Activated T-cell treated with anti-CD3 and anti-CD28 coated beads, Interleukin-2, amount 50 U/mL, for 4 hours (primary cell): ENCODE measurements at regions not wholly inside any gene's neighbourhood (a gene's known extent, or its start where the extent isn't known, plus 50 kb on each side); places are given as distances from the start of the nearest gene placed in this dataset.

Source experiments
- ATAC-seq, 2 donors: fragments of 200-7000 bp; cut with Tn5 transposase; one replicate each; pipeline ENCODE4 v1.10.0; 2021
- DNase-seq: peaks from one replicate; pipeline ENCODE4 v3.0.0-alpha.2; 2020
- H3K27me3 Mint-ChIP-seq: one replicate; pipeline ENCODE4 v1.8.0; 2021; ENCODE audit warnings: low read depth, mixed read lengths
- H3K36me3 Mint-ChIP-seq: one replicate; pipeline ENCODE4 v1.8.0; 2022; ENCODE audit warnings: mixed read lengths; ENCODE audit not compliant: insufficient read depth
- H3K4me1 Mint-ChIP-seq: one replicate; pipeline ENCODE4 v1.8.0; 2021; ENCODE audit warnings: low read depth, mixed read lengths
- H3K4me3 Mint-ChIP-seq: one replicate; pipeline ENCODE4 v1.8.0; 2021; ENCODE audit warnings: mild to moderate bottlenecking, moderate library complexity, mixed read lengths
- H3K9me3 Mint-ChIP-seq: one replicate; pipeline ENCODE4 v1.8.0; 2021; ENCODE audit warnings: mixed read lengths

DNA sequence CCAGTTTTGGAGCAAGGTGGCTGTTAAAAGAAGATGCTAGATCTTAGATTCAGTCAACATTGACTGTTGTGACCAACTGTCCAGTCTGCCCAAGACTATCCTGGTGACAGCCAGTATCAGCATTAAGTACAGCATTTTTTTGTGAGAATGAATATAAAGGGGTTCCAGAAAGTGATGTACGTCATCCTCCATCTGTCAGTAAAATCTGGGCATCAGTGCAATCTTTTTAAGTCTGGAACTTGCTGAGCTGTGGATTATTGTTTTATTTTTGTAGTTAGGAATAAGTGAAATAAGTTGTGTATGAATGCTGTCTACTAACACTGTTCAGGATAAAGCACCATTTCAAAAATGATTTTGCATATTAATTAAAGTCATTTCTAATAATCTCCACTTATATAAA lies 1020.0 kb upstream of the GHITM start:
- ATAC-seq: no peak
- no peak overlapping the region for H3K4me3 Mint-ChIP-seq
- H3K36me3 Mint-ChIP-seq: no peaks in the 10 kb centered on the region

DNA sequence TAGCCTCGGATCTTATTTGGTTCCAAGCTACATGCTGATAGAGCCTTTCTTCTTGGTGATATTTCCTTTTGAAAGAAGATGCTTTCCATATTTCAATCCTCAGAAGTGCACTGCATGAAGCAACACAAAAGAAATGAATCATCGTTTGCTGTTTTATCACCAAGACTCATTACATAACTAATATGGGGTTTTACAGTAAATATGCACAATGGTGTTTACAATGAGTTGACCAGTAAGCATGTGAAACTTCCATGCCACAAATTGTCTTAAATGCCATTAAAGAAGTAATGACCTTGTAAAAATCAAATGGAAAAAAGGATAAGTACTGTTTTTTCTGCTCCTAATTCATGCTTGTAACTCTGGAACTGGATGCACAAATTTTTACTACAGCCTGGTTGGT lies 1017.0 kb upstream of the GHITM start:
- no peaks in the 10 kb centered on the region for H3K36me3 Mint-ChIP-seq
- H3K4me1 Mint-ChIP-seq: no peaks in the 10 kb centered on the region
- no peaks in the 10 kb centered on the region for H3K27me3 Mint-ChIP-seq
- peaks cover 18% of the 10 kb centered on the region for H3K9me3 Mint-ChIP-seq
- H3K4me3 Mint-ChIP-seq: no peak overlapping the region
- no peak for DNase-seq
- no peak for ATAC-seq

More for the DNA sequence above, 1020.0 kb upstream of the GHITM start:
- no peaks in the 10 kb centered on the region for H3K4me1 Mint-ChIP-seq
- no peak for DNase-seq
- peaks cover 7% of the 10 kb centered on the region for H3K9me3 Mint-ChIP-seq
- H3K27me3 Mint-ChIP-seq: no peaks in the 10 kb centered on the region

DNA sequence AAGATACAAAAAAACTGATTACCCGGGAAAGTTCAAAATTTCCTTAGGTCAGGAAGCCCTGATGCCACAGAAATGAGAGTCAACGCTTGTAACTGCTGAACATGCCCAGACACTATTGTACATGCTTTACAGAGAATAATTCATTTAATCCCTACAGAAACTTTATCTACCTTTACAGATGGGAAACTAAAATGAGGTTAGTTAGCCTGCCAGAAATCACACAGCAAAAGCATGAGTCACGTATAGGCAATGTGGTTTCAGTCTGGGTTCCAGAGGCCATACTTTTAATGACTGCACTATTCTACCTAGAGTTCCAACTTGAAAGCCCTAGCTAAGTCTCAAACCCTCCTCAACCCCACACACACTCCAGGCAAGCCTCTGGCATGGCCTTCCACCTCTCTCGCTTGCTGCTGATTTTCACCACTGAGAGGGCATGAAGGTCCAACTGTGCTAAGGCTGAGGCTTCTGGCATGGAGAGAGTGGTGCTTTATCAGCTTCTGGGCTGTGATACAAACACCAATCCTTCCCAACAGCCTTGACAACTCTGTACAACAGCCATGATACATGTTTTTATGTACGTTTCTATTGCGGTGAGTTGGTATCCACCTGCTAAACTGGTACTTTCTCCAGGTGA lies 1011.2 kb upstream of the GHITM start:
- Mint-ChIP-seq H3K36me3 (no peaks in the 10 kb centered on the region), H3K4me1 (no peaks in the 10 kb centered on the region), H3K27me3 (no peaks in the 10 kb centered on the region), H3K9me3 (peaks cover 22% of the 10 kb centered on the region), H3K4me3 (no peak overlapping the region)
- no peak for DNase-seq
- no peak for ATAC-seq

DNA sequence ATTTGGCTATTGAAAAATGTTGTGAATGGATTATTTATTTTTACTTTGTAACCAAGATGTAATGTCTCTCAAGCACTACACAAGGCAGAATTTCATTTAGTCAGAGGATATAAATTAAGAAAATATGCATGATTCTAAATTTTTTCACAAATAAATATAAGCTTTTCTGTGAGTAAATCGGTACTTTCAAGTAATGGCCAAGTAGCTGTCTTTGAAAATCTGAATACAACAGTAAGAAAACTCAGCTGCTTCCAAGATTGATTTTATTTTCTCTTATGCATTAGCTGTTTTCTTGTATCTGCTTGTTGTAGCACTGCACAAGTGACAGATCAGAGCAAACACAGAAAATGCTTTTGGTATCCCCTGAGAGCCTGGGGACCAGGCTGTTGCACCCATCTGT lies 998.5 kb upstream of the GHITM start:
- H3K36me3 Mint-ChIP-seq: no peaks in the 10 kb centered on the region
- H3K4me3 Mint-ChIP-seq: no peak overlapping the region
- DNase-seq (no peak), ATAC-seq (no peak)
- no peaks in the 10 kb centered on the region for H3K4me1 Mint-ChIP-seq
- H3K9me3 Mint-ChIP-seq: no peaks in the 10 kb centered on the region
- H3K27me3 Mint-ChIP-seq: no peaks in the 10 kb centered on the region

DNA sequence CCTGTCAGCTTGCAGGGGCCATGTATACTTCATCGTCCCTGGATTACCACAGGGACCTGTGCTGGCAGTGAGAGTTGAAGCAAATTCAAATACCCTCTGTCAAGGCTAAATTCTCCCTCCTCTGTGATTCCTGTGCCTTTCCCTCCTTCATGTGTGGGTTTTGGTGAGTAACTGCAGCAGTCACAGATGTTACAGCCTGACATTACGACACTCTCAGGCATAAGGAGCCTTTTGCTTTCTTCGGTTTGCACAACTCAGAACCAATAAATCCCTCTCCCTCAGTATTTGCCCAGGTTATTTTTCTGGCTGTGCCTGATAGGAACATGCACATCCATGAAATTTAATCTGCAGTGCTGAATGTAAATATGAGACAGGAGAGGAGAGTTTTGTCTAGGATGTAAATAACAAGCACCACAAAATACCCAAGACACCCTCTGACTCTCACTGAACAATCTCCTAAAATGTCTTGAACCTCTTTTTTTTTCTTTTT lies 997.2 kb upstream of the GHITM start:
- Mint-ChIP-seq H3K9me3 (no peaks in the 10 kb centered on the region), H3K27me3 (no peaks in the 10 kb centered on the region), H3K36me3 (no peaks in the 10 kb centered on the region), H3K4me1 (no peaks in the 10 kb centered on the region), H3K4me3 (no peak overlapping the region)
- DNase-seq (no peak), ATAC-seq (no peak)

DNA sequence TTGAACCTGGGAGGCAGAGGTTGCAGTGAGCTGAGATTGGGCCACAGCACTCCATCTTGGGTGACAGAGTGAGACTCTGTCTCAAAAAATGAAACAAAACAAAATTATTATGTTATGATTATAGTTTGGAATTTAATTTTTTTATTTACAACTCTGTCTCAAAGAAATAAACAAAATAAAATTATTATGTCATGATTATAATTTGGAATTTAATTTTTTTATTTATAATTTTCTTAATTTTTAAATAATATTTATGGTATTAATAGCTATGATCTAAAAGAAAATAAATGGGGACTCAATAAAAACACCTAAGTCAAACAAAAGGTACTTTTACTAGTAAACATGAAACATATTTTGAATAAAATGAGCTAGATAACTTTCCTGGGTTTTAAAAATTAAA lies 994.8 kb upstream of the GHITM start:
- Mint-ChIP-seq H3K4me3 (no peak overlapping the region), H3K36me3 (no peaks in the 10 kb centered on the region), H3K9me3 (no peaks in the 10 kb centered on the region), H3K4me1 (no peaks in the 10 kb centered on the region), H3K27me3 (no peaks in the 10 kb centered on the region)
- DNase-seq (no peak), ATAC-seq (no peak)

DNA sequence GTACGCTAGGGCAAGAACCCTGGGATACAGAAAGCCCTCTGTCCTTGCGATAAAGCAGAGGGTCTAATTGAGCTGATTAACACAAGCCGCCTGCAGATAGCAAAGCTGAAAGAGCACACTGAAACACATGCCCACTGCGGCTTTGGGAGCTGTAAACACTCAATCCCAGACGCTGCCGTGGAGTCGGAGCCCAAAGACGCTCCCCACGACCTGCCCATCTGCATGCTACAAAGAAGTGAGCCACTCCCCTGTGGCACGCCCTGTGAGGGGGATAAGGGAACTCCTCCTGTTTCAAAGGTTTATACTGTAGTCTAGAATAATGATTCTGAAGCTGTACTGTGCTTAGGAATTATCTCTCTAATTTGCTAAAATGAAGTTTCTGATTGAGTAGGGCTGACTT lies 985.6 kb upstream of the GHITM start:
- Mint-ChIP-seq H3K36me3 (no peaks in the 10 kb centered on the region), H3K4me1 (no peaks in the 10 kb centered on the region), H3K9me3 (no peaks in the 10 kb centered on the region), H3K4me3 (no peak overlapping the region), H3K27me3 (no peaks in the 10 kb centered on the region)
- ATAC-seq (no peak), DNase-seq (no peak)

DNA sequence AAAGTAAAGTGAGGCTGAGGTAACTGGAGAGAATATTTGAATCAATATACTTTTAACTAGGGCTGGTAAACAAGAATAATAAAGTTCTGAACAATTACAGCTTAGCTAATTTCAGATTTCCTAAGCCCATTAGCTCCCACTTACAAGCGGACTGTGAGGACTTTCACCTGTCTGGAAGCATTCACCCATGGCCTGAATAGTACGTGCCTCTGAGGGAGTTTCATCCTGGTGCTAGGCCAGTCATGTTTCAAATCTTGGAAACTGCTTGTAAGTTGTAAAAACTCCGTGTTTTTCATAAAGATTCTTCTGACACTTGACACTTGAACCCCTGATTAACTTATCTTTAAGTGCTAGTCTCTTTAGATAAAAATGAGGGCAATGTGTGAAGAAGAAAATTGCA lies 975.2 kb upstream of the GHITM start:
- no peak for ATAC-seq
- H3K27me3 Mint-ChIP-seq: no peaks in the 10 kb centered on the region
- H3K4me1 Mint-ChIP-seq: no peaks in the 10 kb centered on the region

DNA sequence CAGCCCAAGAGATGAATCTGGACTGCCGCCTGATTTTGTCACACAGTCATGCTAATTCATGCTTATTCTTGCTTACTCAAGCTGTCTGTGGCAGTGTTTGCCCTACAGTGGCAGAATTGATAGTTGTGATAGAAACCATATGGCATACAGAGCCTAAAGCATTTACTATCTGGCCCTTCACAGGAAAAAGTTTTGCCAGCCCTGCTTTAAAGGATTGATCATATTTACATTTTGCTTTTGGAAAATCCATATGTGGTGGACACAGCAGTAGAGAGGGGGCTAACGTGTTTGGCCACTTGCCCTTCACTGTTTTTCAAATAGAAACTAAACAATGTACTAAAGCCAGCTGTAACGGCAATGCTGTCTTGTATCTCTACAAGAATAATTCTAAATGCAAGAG lies 974.0 kb upstream of the GHITM start:
- Mint-ChIP-seq H3K27me3 (no peaks in the 10 kb centered on the region), H3K4me1 (no peaks in the 10 kb centered on the region), H3K4me3 (no peak overlapping the region), H3K9me3 (peaks cover 4% of the 10 kb centered on the region), H3K36me3 (no peaks in the 10 kb centered on the region)
- DNase-seq (no peak), ATAC-seq (no peak)

More for the DNA sequence above, 975.2 kb upstream of the GHITM start:
- Mint-ChIP-seq H3K36me3 (no peaks in the 10 kb centered on the region), H3K9me3 (peaks cover 4% of the 10 kb centered on the region), H3K4me3 (no peak overlapping the region)
- DNase-seq: no peak

DNA sequence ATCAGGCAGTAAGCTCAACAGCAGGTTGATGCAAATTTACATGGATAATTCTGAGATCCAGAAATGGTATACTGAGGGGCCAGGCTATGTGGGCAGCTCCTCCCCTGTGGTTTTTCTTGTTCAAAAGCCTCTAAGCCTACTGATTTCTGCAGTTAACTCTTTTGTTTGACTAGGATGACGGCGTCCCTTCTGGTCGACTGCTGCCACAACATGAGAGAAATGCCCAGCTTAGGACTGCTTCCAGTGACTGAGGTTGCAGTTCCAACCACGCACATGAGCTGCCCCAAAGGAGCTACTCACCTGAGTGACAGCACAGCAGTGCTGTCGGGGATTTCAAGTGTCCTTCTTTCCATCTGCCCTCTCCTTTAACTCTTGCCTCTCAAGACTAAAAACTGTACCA lies 973.0 kb upstream of the GHITM start:
- H3K4me1 Mint-ChIP-seq: no peaks in the 10 kb centered on the region
- no peak overlapping the region for H3K4me3 Mint-ChIP-seq
- no peaks in the 10 kb centered on the region for H3K27me3 Mint-ChIP-seq
- H3K36me3 Mint-ChIP-seq: no peaks in the 10 kb centered on the region
- no peak for ATAC-seq
- H3K9me3 Mint-ChIP-seq: peaks cover 7% of the 10 kb centered on the region
- no peak for DNase-seq

DNA sequence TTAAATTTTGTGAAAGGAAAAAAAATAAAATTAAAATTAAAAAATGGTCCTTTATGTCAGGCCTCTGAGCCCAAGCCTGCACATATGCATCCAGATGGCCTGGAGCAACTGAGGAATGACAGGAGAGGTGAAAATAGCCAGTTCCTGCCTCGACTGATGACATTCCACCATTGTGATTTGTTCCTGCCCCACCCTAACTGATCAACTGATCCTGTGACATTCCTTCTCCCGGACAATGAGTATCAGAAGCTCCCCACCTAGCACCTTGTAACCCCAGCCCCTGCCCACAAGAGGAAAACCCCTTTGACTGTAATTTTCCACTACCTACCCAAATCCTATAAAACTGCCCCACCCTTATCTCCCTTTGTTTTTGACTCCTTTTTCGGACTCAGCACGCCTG lies 972.2 kb upstream of the GHITM start:
- no peak for ATAC-seq
- Mint-ChIP-seq H3K27me3 (no peaks in the 10 kb centered on the region), H3K4me3 (no peak overlapping the region), H3K9me3 (peaks cover 8% of the 10 kb centered on the region), H3K4me1 (no peaks in the 10 kb centered on the region), H3K36me3 (no peaks in the 10 kb centered on the region)
- DNase-seq: no peak

DNA sequence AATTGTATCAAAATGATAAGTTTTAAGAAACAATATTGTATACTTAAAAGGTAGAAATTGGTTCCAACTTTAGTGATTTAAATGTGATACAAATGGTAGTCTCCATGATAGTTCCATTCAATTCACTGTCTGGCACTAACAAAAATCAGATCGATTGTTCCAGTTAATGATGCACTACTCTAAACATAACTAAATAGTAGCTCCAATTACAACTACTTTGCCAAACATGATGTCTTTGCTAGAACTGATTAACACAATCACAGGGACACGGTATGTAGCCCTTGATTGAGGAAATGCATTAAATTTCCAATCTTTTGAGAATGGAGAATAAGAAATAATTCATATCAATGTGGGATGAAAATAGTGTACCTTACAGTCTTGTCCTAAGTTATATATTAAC lies 962.4 kb upstream of the GHITM start:
- Mint-ChIP-seq H3K4me3 (no peak overlapping the region), H3K9me3 (no peaks in the 10 kb centered on the region), H3K4me1 (no peaks in the 10 kb centered on the region), H3K36me3 (no peaks in the 10 kb centered on the region), H3K27me3 (no peaks in the 10 kb centered on the region)
- no peak for DNase-seq
- ATAC-seq: no peak

DNA sequence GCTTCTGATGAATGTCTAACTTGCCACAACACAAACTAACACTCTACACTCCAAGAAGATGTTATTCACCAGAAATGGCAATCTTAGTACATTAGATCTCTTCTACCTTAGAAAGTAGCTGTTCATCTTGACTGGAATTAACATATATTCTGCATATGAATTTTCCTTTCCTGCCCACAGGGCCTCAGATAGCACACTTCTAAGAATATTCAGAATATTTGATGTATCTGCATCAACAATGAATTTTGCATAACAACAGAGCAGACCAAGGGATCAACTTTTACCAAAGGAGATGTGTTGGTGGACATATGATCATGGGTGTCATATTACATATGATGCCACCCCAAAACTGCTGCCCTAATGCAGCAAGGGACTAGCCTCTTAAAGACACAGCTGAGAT lies 960.8 kb upstream of the GHITM start:
- Mint-ChIP-seq H3K27me3 (no peaks in the 10 kb centered on the region), H3K9me3 (peaks cover 4% of the 10 kb centered on the region), H3K4me3 (no peak overlapping the region), H3K36me3 (no peaks in the 10 kb centered on the region), H3K4me1 (no peaks in the 10 kb centered on the region)
- no peak for ATAC-seq
- no peak for DNase-seq

DNA sequence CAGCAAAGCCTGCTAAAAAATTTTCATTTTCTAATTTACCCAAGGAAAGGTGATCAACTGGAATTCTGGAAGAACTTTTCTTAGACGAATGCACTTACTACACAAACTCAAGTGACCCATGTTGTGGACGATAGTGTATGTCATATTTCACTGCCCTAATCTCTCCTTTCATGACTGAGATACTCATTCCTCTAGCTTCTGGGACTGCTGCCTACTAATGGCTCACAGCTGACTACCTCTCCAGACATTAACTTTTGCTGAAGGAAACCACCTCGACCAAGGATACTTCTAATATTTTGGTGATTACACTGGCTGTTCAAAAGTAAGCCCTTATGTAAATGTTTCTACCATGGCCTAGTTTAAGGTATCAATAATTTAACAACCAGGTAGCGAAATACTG lies 959.9 kb upstream of the GHITM start:
- no peak for ATAC-seq
- no peaks in the 10 kb centered on the region for H3K27me3 Mint-ChIP-seq

DNA sequence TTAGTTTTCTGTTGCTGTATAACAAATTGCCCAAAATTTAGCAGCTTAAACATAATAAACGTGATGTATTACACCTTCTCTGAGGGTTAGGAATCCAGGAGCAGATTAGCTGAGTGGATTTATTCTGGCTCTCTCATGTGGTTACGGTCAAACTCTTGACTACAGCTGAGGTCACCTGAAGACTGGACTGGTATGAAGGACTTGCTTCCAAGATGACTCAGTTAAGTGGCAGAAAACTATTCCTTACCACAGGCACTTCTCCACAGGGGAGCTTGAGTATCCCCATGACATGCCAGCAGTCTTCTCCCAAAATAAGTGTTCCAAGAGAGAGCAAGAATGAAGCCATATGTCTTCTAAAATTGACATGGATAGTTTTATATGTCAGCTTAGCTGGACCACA lies 957.2 kb upstream of the GHITM start:
- no peak for DNase-seq
- peaks cover 4% of the 10 kb centered on the region for H3K9me3 Mint-ChIP-seq
- H3K36me3 Mint-ChIP-seq: no peaks in the 10 kb centered on the region
- H3K4me1 Mint-ChIP-seq: no peaks in the 10 kb centered on the region
- no peaks in the 10 kb centered on the region for H3K27me3 Mint-ChIP-seq
- no peak for ATAC-seq
- no peak overlapping the region for H3K4me3 Mint-ChIP-seq

More for the DNA sequence above, 959.9 kb upstream of the GHITM start:
- peaks cover 4% of the 10 kb centered on the region for H3K9me3 Mint-ChIP-seq
- no peaks in the 10 kb centered on the region for H3K36me3 Mint-ChIP-seq
- no peaks in the 10 kb centered on the region for H3K4me1 Mint-ChIP-seq
- H3K4me3 Mint-ChIP-seq: no peak overlapping the region
- no peak for DNase-seq

DNA sequence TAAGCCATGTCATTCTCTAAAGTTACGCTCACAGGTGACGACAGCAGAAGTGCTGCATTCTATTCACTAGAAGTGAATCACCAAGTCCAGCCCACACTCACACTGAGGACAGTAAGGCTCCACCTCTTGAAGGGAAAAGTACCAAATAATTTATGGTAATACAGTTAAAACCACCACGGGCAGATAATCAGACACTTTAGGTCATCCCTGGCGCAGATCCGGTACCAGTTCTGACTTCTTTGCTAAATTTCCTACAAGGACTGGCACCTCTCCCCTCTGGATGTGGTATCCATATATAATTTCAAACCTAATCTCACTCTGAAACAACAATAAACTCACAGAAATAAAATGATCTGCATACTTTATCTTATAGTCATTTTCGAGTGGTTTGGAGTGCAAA lies 954.7 kb upstream of the GHITM start:
- Mint-ChIP-seq H3K27me3 (no peaks in the 10 kb centered on the region), H3K9me3 (peaks cover 4% of the 10 kb centered on the region), H3K4me1 (no peaks in the 10 kb centered on the region), H3K4me3 (no peak overlapping the region), H3K36me3 (no peaks in the 10 kb centered on the region)
- ATAC-seq (no peak), DNase-seq (no peak)
